BE2C (cell line): ENCODE measurements at regions not wholly inside any gene's neighbourhood (a gene's known extent, or its start where the extent isn't known, plus 50 kb on each side); places are given as distances from the start of the nearest gene placed in this dataset.
"Not testable (repeated sequence)": the region's sequence is repeated elsewhere in the genome, so short reads cannot be mapped to it uniquely, and the experiment has no call there.

Experiments
- DNase-seq: peaks from one replicate; pipeline ENCODE4 v3.0.0-alpha.2; 2020
- H3K27me3 ChIP-seq: fragments of 250-450 bp; sonication (Bioruptor Pico); 2 replicates; pipeline ENCODE4 v1.5.1; 2020; ENCODE audit warnings: mild to moderate bottlenecking
- H3K36me3 ChIP-seq: fragments of 250-450 bp; sonication (Bioruptor Pico); 2 replicates; pipeline ENCODE4 v1.5.1; 2020; ENCODE audit warnings: mild to moderate bottlenecking
- H3K4me1 ChIP-seq: fragments of 250-450 bp; sonication (Bioruptor Pico); 2 replicates; pipeline ENCODE4 v1.5.1; 2020
- H3K4me3 ChIP-seq: 2 replicates; pipeline ENCODE4 v1.5.1; 2011; ENCODE audit warnings: low read depth, low read length
- H3K9me3 ChIP-seq: fragments of 250-450 bp; sonication (Bioruptor Pico); 2 replicates; pipeline ENCODE4 v1.5.1; 2020
- TF ChIP-seq, protein P1 (sequence below): IDR thresholded peaks from 2 replicates; pipeline ENCODE4 v1.5.1; 2012; ENCODE audit warnings: mild to moderate bottlenecking, low read depth, low read length

DNA sequence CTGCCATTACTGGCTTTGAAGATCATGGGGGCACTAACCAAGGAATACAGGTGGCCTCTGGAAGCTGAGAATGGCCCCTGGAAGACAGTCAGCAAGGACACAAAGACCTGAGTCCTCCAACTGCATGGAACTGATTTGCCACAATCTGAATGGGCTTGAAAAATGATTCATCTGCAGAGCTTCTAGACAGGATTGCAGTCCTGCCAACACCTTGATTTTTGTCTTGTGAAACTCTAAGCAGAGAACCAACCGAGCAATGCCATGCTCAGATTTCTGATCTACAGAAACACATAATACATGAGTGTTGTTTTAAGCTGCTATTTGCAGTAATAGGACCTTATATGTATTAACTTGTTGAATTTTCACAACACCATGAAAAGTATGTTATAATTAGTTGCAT is 66.1 kb upstream of the SLC13A1 start:
- Histone ChIP-seq H3K4me3 (no peak overlapping the region), H3K27me3 (no peaks in the 10 kb centered on the region), H3K4me1 (no peaks in the 10 kb centered on the region), H3K36me3 (no peaks in the 10 kb centered on the region), H3K9me3 (no peaks in the 10 kb centered on the region)
- DNase-seq: no peak
- TF ChIP-seq, protein P1, sequence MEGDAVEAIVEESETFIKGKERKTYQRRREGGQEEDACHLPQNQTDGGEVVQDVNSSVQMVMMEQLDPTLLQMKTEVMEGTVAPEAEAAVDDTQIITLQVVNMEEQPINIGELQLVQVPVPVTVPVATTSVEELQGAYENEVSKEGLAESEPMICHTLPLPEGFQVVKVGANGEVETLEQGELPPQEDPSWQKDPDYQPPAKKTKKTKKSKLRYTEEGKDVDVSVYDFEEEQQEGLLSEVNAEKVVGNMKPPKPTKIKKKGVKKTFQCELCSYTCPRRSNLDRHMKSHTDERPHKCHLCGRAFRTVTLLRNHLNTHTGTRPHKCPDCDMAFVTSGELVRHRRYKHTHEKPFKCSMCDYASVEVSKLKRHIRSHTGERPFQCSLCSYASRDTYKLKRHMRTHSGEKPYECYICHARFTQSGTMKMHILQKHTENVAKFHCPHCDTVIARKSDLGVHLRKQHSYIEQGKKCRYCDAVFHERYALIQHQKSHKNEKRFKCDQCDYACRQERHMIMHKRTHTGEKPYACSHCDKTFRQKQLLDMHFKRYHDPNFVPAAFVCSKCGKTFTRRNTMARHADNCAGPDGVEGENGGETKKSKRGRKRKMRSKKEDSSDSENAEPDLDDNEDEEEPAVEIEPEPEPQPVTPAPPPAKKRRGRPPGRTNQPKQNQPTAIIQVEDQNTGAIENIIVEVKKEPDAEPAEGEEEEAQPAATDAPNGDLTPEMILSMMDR: no peak

DNA sequence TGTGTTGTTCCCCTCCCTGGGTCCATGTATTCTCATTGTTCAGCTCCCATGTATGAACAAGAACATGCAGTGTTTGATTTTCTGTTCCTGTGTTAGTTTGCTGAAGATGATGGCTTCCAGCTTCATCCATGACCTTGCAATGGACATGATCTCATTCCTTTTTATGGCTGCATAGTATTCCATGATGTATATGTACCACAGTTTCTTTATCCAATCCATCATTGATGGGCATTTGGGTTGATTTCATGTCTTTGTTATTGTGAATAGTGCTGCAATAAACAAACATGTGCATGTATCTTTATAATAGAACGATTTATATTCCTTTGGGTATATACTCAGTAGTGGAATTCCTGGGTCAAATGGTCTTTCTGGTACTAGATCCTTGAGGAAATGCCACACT is 65.1 kb upstream of the SLC13A1 start:
- not testable (repeated sequence) for H3K4me3 ChIP-seq, H3K27me3 ChIP-seq, H3K4me1 ChIP-seq, H3K36me3 ChIP-seq, DNase-seq, H3K9me3 ChIP-seq

DNA sequence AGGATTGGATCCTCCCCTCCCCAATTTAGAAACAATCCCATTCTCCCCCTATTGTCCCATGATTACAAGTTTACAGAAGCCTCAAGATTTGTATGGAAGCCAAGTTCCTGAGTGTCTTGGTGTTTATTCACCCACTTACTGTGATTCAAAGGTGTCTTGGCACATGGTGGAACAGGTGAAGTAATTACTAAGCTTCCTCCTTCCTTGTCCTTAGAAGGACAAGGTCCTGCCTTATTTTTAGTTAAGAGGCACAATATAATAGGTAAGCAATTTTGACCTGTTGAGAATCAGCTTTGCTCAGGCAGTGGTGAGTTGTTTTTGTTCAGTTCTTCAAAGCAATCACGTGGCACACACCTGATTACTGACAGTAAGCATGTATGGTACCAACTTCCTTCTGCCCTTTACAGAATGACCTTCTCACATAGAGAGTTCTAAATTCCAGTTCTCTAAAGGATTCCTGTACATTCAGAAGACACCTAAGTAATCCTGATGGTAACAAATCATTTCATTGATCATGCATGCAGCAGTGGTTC is 60.7 kb upstream of the SLC13A1 start:
- no peak for DNase-seq
- H3K4me3 ChIP-seq: no peak overlapping the region
- no peaks in the 10 kb centered on the region for H3K27me3 ChIP-seq
- H3K4me1 ChIP-seq: no peaks in the 10 kb centered on the region
- no peaks in the 10 kb centered on the region for H3K9me3 ChIP-seq
- TF ChIP-seq, protein P1: no peak
- H3K36me3 ChIP-seq: no peaks in the 10 kb centered on the region

DNA sequence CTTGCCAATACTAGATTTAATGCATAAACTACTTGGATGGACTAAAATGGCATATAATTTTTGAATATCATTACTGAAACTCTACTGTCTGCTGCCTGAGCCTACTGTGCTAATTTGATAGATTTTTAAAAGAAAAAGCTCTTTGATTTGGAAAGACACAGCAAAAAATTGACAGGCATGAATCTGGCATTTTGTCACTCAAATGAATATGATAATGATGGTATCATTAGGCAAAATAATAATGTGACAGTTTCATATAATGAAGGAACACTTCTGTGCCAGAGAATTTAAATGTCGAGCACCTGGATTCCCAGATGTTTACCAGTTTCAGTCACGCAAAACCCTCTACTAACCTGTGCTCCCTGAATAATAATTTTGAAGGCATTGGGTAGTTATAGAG is 60.0 kb upstream of the SLC13A1 start:
- TF ChIP-seq, protein P1: no peak
- no peaks in the 10 kb centered on the region for H3K27me3 ChIP-seq
- no peaks in the 10 kb centered on the region for H3K4me1 ChIP-seq
- no peaks in the 10 kb centered on the region for H3K36me3 ChIP-seq
- no peak overlapping the region for H3K4me3 ChIP-seq
- no peaks in the 10 kb centered on the region for H3K9me3 ChIP-seq
- DNase-seq: no peak
